ENCODE measurements at regions not wholly inside any gene's neighbourhood (a gene's known extent, or its start where the extent isn't known, plus 50 kb on each side); places are given as distances from the start of the nearest gene placed in this dataset.

DNA sequence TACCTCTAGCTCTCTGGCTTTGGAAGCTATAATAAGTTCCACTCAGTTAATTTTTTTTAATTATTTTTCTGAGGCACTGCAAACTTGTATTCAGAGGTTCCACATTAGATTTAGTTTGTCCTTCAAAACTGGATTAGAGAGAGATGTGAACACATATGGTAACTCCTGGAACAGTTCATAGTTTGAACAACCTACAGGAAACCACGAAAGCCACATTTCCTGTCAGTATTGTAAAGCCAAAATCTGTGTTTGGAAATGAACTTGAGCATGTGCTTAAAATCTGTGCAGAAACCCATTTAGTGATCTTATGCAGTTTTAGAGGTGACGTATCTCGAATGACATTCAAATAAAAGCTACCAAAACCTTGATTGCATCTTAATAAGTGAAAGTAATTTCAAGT is 1952.0 kb downstream of the OLFM4 start:
- TF ChIP-seq, protein P1, sequence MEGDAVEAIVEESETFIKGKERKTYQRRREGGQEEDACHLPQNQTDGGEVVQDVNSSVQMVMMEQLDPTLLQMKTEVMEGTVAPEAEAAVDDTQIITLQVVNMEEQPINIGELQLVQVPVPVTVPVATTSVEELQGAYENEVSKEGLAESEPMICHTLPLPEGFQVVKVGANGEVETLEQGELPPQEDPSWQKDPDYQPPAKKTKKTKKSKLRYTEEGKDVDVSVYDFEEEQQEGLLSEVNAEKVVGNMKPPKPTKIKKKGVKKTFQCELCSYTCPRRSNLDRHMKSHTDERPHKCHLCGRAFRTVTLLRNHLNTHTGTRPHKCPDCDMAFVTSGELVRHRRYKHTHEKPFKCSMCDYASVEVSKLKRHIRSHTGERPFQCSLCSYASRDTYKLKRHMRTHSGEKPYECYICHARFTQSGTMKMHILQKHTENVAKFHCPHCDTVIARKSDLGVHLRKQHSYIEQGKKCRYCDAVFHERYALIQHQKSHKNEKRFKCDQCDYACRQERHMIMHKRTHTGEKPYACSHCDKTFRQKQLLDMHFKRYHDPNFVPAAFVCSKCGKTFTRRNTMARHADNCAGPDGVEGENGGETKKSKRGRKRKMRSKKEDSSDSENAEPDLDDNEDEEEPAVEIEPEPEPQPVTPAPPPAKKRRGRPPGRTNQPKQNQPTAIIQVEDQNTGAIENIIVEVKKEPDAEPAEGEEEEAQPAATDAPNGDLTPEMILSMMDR (IDR thresholded peaks at IDR 0.05) = no peak
- TF ChIP-seq EZH2 (IDR thresholded peaks at IDR 0.05; ENCODE audit: borderline replicate concordance, insufficient read depth, low read depth, low read length, poor library complexity, severe bottlenecking) = no peak

All from B cell (primary cell).